D721Med (cell line): ENCODE measurements at regions not wholly inside any gene's neighbourhood (a gene's known extent, or its start where the extent isn't known, plus 50 kb on each side); places are given as distances from the start of the nearest gene placed in this dataset.

Experiments
- DNase-seq: peaks from one replicate; pipeline ENCODE4 v3.0.0; 2011; ENCODE audit warnings: low spot score; ENCODE audit not compliant: insufficient read length
- FAIRE-seq: peaks from 2 replicates; lab custom pipeline; 2011; peaks lifted over from hg19 to GRCh38; lab: Jason Lieb, UNC
- CTCF ChIP-seq: IDR thresholded peaks from 2 replicates; pipeline ENCODE4 v1.5.1; 2012; ENCODE audit warnings: mild to moderate bottlenecking, control low read depth; ENCODE audit not compliant: insufficient read depth; ENCODE audit errors: missing control alignments

- no peak for DNase-seq
- no peak for FAIRE-seq
- no peak for TF ChIP-seq CTCF
These were observed 128.6 kb downstream of the PTCSC3 start for GRCh38 chr14:36047912-36048311.

DNA sequence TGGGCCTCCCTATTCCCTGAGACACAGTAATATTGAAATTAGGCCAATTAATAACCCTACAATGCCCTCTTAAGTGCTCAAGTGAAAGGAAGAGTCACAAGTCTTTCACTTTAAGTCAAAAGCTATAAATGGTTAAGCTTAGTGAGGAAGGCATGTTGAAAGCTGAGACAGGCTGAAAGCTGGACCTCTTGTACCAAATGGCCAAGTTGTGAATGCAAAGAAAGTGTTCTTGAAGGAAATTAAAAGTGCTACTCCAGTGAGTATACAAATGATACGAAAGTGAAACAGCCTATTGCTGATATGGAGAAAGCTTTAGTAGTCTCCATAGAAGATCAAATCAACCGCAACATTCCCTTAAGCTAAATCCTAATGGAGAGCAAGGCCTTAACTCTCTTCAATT is 140.8 kb downstream of the PTCSC3 start:
- no peak for DNase-seq
- no peak for FAIRE-seq
- no peak for TF ChIP-seq CTCF

GRCh38 chr14:36028665-36029064 is 147.9 kb downstream of the PTCSC3 start:
- FAIRE-seq: no peak
- no peak for DNase-seq
- no peak for TF ChIP-seq CTCF

GRCh38 chr14:36028218-36028617 is 148.3 kb downstream of the PTCSC3 start:
- no peak for FAIRE-seq
- DNase-seq: no peak
- peak; percentile 17 for TF ChIP-seq CTCF

- DNase-seq (no peak), FAIRE-seq (no peak)
- no peak for TF ChIP-seq CTCF
These were observed 149.2 kb downstream of the PTCSC3 start for GRCh38 chr14:36027354-36027753.

GRCh38 chr14:36022765-36023410 is 153.6 kb downstream of the PTCSC3 start:
- FAIRE-seq: no peak
- DNase-seq: no peak
- TF ChIP-seq CTCF: no peak

- FAIRE-seq (no peak), DNase-seq (no peak)
- TF ChIP-seq CTCF: no peak
These were observed 154.8 kb downstream of the PTCSC3 start for GRCh38 chr14:36021591-36022320.
